Calu3 (cell line): ENCODE measurements at regions not wholly inside any gene's neighbourhood (a gene's known extent, or its start where the extent isn't known, plus 50 kb on each side); places are given as distances from the start of the nearest gene placed in this dataset.

ENCODE experiments used
- BruUV-seq: library from RNA; stranded (reverse); fragments of 400-500 nt; replicated peaks from 2 replicates; lab custom pipeline; 2021; lab: Mats Ljungman, UMichigan
- CTCF ChIA-PET: fragments of 300-600 bp; sonication (Branson Sonifier 250); formaldehyde crosslinking; loops from one replicate; lab custom pipeline; 2022; ENCODE audit warnings: antibody characterized with exemption; lab: Charles Lee
- DNase-seq: peaks from one replicate; pipeline ENCODE4 v3.0.0; 2022
- H3K27ac Mint-ChIP-seq: one replicate; pipeline ENCODE4 v1.8.0; 2022; ENCODE audit warnings: mixed read lengths; ENCODE audit not compliant: unreplicated experiment
- H3K27me3 Mint-ChIP-seq: one replicate; pipeline ENCODE4 v1.8.0; 2022; ENCODE audit warnings: mixed read lengths; ENCODE audit not compliant: unreplicated experiment
- H3K36me3 Mint-ChIP-seq: one replicate; pipeline ENCODE4 v1.8.0; 2022; ENCODE audit warnings: mild to moderate bottlenecking, moderate library complexity, mixed read lengths; ENCODE audit not compliant: insufficient read depth, unreplicated experiment
- H3K4me1 Mint-ChIP-seq: one replicate; pipeline ENCODE4 v1.8.0; 2022; ENCODE audit warnings: mild to moderate bottlenecking, low read depth, mixed read lengths; ENCODE audit not compliant: unreplicated experiment
- H3K4me3 Mint-ChIP-seq: one replicate; pipeline ENCODE4 v1.8.0; 2022; ENCODE audit warnings: mild to moderate bottlenecking, low read depth, moderate library complexity, mixed read lengths; ENCODE audit not compliant: unreplicated experiment
- H3K9me3 Mint-ChIP-seq: one replicate; pipeline ENCODE4 v1.8.0; 2022; ENCODE audit warnings: low read depth, mixed read lengths; ENCODE audit not compliant: unreplicated experiment
- CTCF ChIP-seq: fragments of 200-600 bp; IDR thresholded peaks from one replicate; pipeline ENCODE4 v1.8.0; 2022; ENCODE audit warnings: antibody characterized with exemption; ENCODE audit not compliant: unreplicated experiment
- intact Hi-C: fragments of 100-400 bp; cut with micrococcal nuclease; formaldehyde crosslinking; loops from one replicate; pipeline ENCODE4 v1.10.0; 2022; ENCODE audit not compliant: unreplicated experiment

- no peaks in the 10 kb centered on the region for H3K27me3 Mint-ChIP-seq
- no TSS peak for BruUV-seq
- no peak overlapping the region for H3K27ac Mint-ChIP-seq
- DNase-seq, result no peak
- intact Hi-C loops, result no loop called here
- peaks cover 18% of the 10 kb centered on the region for H3K9me3 Mint-ChIP-seq
- no peaks in the 10 kb centered on the region for H3K36me3 Mint-ChIP-seq
- CTCF ChIA-PET, result no interaction called here
- TF ChIP-seq CTCF, result no peak
- H3K4me3 Mint-ChIP-seq, result no peak overlapping the region
- no peaks in the 10 kb centered on the region for H3K4me1 Mint-ChIP-seq
Measured at GRCh38 chr5:3142261-3143027, 391.0 kb upstream of the IRX2 start.

- Mint-ChIP-seq H3K4me1 (no peaks in the 10 kb centered on the region), H3K4me3 (no peak overlapping the region), H3K27me3 (no peaks in the 10 kb centered on the region), H3K27ac (no peak overlapping the region), H3K36me3 (no peaks in the 10 kb centered on the region), H3K9me3 (peaks cover 11% of the 10 kb centered on the region)
- TF ChIP-seq CTCF, result no peak
- DNase-seq, result no peak
- no TSS peak for BruUV-seq
- CTCF ChIA-PET, result no interaction called here
- intact Hi-C loops, result no loop called here
Measured at GRCh38 chr5:3140117-3140516, 388.6 kb upstream of the IRX2 start.

GRCh38 chr5:3139499-3139931 lies 388.0 kb upstream of the IRX2 start:
- intact Hi-C loops, result no loop called here
- H3K27ac Mint-ChIP-seq, result no peak overlapping the region

GRCh38 chr5:3131161-3131560 lies 379.7 kb upstream of the IRX2 start:
- CTCF ChIA-PET, result no interaction called here
- Mint-ChIP-seq H3K4me1 (no peaks in the 10 kb centered on the region), H3K4me3 (no peak overlapping the region), H3K36me3 (no peaks in the 10 kb centered on the region), H3K27ac (no peak overlapping the region), H3K9me3 (peaks cover 11% of the 10 kb centered on the region), H3K27me3 (no peaks in the 10 kb centered on the region)
- BruUV-seq, result no TSS peak
- DNase-seq, result no peak
- intact Hi-C loops, result no loop called here
- TF ChIP-seq CTCF, result no peak

More at GRCh38 chr5:3139499-3139931, 388.0 kb upstream of the IRX2 start:
- Mint-ChIP-seq H3K4me3 (no peak overlapping the region), H3K4me1 (no peaks in the 10 kb centered on the region), H3K27me3 (no peaks in the 10 kb centered on the region), H3K36me3 (no peaks in the 10 kb centered on the region), H3K9me3 (peaks cover 5% of the 10 kb centered on the region)
- CTCF ChIA-PET, result no interaction called here
- no TSS peak for BruUV-seq
- no peak for TF ChIP-seq CTCF
- DNase-seq, result no peak
